ENCODE measurements at regions not wholly inside any gene's neighbourhood (a gene's known extent, or its start where the extent isn't known, plus 50 kb on each side); places are given as distances from the start of the nearest gene placed in this dataset.
"Not testable (repeated sequence)": the region's sequence is repeated elsewhere in the genome, so short reads cannot be mapped to it uniquely, and the experiment has no call there.

DNA sequence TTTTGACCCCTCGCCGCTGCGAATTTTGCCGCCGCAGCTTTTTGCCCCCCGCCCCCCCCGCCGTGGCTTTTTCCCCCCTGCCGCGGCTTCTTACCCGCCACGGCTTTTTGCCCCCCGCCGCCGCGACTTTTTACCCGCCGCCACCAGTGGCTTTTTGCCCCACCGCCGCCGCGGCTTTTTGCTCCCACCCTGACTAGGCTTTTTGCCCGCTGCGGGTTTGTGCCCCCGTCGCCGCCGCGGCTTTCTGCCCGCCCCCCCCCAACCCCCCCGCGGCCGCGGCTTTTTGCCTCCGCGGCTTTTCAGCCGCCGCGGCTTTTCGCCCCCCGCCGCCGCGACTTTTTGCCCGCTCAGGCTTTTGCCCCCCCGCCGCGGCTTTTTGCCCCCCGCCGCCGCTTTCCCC, 598.1 kb downstream of the GOLGA6L6 start:
- Mint-ChIP-seq H3K27me3 (no peaks in the 10 kb centered on the region), H3K27ac (no peak overlapping the region), H3K9me3 (ENCODE audit: insufficient read depth) (peaks cover 3% of the 10 kb centered on the region), H3K4me1 (no peaks in the 10 kb centered on the region), H3K4me3 (no peak overlapping the region)
- Histone ChIP-seq H3K4me3 (ENCODE audit: control extremely low read depth in 1 of 5, extremely low read depth in 1 of 5, insufficient read depth in 1 of 5, low read depth in 2 of 5, low read length in 4 of 5) (no peak overlapping the region), H2AFZ (ENCODE audit: insufficient read depth, low read depth, low read length, poor library complexity, severe bottlenecking) (no peak overlapping the region), H3K36me3 (replicated peaks in 1 of 2; ENCODE audit: control extremely low read depth in 1 of 2, control insufficient read depth in 1 of 2, extremely low read depth in 1 of 2, insufficient read depth in 2 of 2, low read length in 1 of 2) (no peaks in the 10 kb centered on the region), H3K79me2 (ENCODE audit: control insufficient read depth, insufficient read depth, low read length) (no peaks in the 10 kb centered on the region), H3K9ac (ENCODE audit: low read length) (no peak overlapping the region), H3K4me1 (ENCODE audit: control insufficient read depth in 2 of 2, insufficient read depth in 2 of 2, low read length in 2 of 2) (no peaks in the 10 kb centered on the region), H3K4me2 (replicated peaks; ENCODE audit: low read depth, low read length, poor library complexity, severe bottlenecking) (no peak overlapping the region), H3K27me3 (replicated peaks in 1 of 4; ENCODE audit: control extremely low read depth in 1 of 4, control insufficient read depth in 3 of 4, insufficient read depth in 4 of 4, low read length in 3 of 4) (peaks cover 0 to 10% (median 0%) of the 10 kb centered on the region in 4 experiments), H4K20me1 (ENCODE audit: control insufficient read depth, insufficient read depth, low read length, poor library complexity, severe bottlenecking) (no peaks in the 10 kb centered on the region), H3K27ac (ENCODE audit: low read length in 2 of 2) (no peak overlapping the region), H3K9me3 (ENCODE audit: control extremely low read depth in 1 of 3, control insufficient read depth in 2 of 3, insufficient read depth in 1 of 3, low read length in 2 of 3) (peaks cover 0 to 8% (median 0%) of the 10 kb centered on the region in 3 donors)
- POLR2A ChIA-PET = no interaction called here
- CTCF ChIA-PET = no interaction called here
- intact Hi-C loops (cut with micrococcal nuclease) = no loop called here
- WGBS (ENCODE audit: insufficient coverage) = 38% methylated on average over 19 of the region's 51 CpGs
- ATAC-seq (ENCODE audit: low read depth) (no peak), DNase-seq (no peak)
- no peak for TF ChIP-seq EZH2 (IDR thresholded peaks at IDR 0.05; ENCODE audit: borderline replicate concordance, insufficient read depth, low read depth, low read length, poor library complexity, severe bottlenecking)
- TF ChIP-seq, protein P1, sequence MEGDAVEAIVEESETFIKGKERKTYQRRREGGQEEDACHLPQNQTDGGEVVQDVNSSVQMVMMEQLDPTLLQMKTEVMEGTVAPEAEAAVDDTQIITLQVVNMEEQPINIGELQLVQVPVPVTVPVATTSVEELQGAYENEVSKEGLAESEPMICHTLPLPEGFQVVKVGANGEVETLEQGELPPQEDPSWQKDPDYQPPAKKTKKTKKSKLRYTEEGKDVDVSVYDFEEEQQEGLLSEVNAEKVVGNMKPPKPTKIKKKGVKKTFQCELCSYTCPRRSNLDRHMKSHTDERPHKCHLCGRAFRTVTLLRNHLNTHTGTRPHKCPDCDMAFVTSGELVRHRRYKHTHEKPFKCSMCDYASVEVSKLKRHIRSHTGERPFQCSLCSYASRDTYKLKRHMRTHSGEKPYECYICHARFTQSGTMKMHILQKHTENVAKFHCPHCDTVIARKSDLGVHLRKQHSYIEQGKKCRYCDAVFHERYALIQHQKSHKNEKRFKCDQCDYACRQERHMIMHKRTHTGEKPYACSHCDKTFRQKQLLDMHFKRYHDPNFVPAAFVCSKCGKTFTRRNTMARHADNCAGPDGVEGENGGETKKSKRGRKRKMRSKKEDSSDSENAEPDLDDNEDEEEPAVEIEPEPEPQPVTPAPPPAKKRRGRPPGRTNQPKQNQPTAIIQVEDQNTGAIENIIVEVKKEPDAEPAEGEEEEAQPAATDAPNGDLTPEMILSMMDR (IDR thresholded peaks at IDR 0.05) = no peak

DNA sequence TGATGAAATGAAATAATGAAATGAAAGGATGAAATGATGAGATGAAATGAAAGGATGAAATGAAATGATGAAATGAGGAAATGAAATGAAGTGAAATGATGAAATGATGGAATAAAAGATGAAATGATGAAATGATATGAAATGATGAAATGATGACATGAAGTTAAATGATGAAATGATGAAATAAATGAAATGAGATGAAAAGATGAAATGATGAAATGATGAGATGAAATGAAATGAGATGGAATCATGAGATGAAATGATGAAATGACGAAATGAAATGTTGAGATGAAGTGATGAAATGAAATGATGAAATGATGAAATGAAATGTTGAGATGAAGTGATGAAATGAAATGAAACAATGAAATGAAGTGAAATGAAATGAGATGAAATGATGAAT, 638.3 kb downstream of the GOLGA6L6 start:
- H3K27me3 Mint-ChIP-seq; H3K4me1 ChIP-seq (ENCODE audit: control insufficient read depth in 2 of 2, insufficient read depth in 2 of 2, low read length in 2 of 2); H3K27ac ChIP-seq (ENCODE audit: low read length in 2 of 2); H3K4me2 ChIP-seq (replicated peaks; ENCODE audit: low read depth, low read length, poor library complexity, severe bottlenecking); H3K4me1 Mint-ChIP-seq; H3K9ac ChIP-seq (ENCODE audit: low read length); H4K20me1 ChIP-seq (ENCODE audit: control insufficient read depth, insufficient read depth, low read length, poor library complexity, severe bottlenecking); DNase-seq; H3K27me3 ChIP-seq (replicated peaks in 1 of 4; ENCODE audit: control extremely low read depth in 1 of 4, control insufficient read depth in 3 of 4, insufficient read depth in 4 of 4, low read length in 3 of 4); H3K36me3 ChIP-seq (replicated peaks in 1 of 2; ENCODE audit: control extremely low read depth in 1 of 2, control insufficient read depth in 1 of 2, extremely low read depth in 1 of 2, insufficient read depth in 2 of 2, low read length in 1 of 2); H3K4me3 ChIP-seq (ENCODE audit: control extremely low read depth in 1 of 5, extremely low read depth in 1 of 5, insufficient read depth in 1 of 5, low read depth in 2 of 5, low read length in 4 of 5); CTCF ChIA-PET; ATAC-seq (ENCODE audit: low read depth); intact Hi-C loops (cut with micrococcal nuclease); POLR2A ChIA-PET; H3K4me3 Mint-ChIP-seq; H2AFZ ChIP-seq (ENCODE audit: insufficient read depth, low read depth, low read length, poor library complexity, severe bottlenecking); H3K27ac Mint-ChIP-seq; H3K9me3 ChIP-seq (ENCODE audit: control extremely low read depth in 1 of 3, control insufficient read depth in 2 of 3, insufficient read depth in 1 of 3, low read length in 2 of 3); H3K79me2 ChIP-seq (ENCODE audit: control insufficient read depth, insufficient read depth, low read length): not testable (repeated sequence)
- peaks cover 12% of the 10 kb centered on the region for H3K9me3 Mint-ChIP-seq (ENCODE audit: insufficient read depth)
- 53% methylated on average over 1 of the region's 1 CpG for WGBS (ENCODE audit: insufficient coverage)

DNA sequence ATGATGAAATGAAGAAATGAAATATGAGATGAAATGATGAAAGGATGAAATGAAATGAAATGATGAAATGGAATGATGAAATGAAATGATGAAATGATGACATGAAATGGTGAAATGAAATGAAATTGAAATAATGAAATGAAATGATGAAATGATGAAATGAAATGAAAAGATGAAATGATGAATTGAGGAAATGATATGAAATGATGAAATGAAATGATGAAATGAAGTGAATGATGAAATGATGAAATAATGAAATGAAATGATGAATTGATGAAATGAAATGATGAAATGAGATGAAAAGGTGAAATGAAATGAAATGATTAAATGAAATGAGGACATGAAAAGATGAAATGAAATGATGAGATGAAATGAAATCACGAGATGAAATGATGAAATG, 639.2 kb downstream of the GOLGA6L6 start:
- H3K9ac ChIP-seq (ENCODE audit: low read length); H3K4me3 ChIP-seq (ENCODE audit: control extremely low read depth in 1 of 5, extremely low read depth in 1 of 5, insufficient read depth in 1 of 5, low read depth in 2 of 5, low read length in 4 of 5); H3K4me2 ChIP-seq (replicated peaks; ENCODE audit: low read depth, low read length, poor library complexity, severe bottlenecking); H3K27ac Mint-ChIP-seq; CTCF ChIA-PET; H3K79me2 ChIP-seq (ENCODE audit: control insufficient read depth, insufficient read depth, low read length); DNase-seq; H2AFZ ChIP-seq (ENCODE audit: insufficient read depth, low read depth, low read length, poor library complexity, severe bottlenecking); H3K9me3 ChIP-seq (ENCODE audit: control extremely low read depth in 1 of 3, control insufficient read depth in 2 of 3, insufficient read depth in 1 of 3, low read length in 2 of 3); intact Hi-C loops (cut with micrococcal nuclease); H3K4me3 Mint-ChIP-seq; H3K27me3 ChIP-seq (replicated peaks in 1 of 4; ENCODE audit: control extremely low read depth in 1 of 4, control insufficient read depth in 3 of 4, insufficient read depth in 4 of 4, low read length in 3 of 4); H4K20me1 ChIP-seq (ENCODE audit: control insufficient read depth, insufficient read depth, low read length, poor library complexity, severe bottlenecking); H3K36me3 ChIP-seq (replicated peaks in 1 of 2; ENCODE audit: control extremely low read depth in 1 of 2, control insufficient read depth in 1 of 2, extremely low read depth in 1 of 2, insufficient read depth in 2 of 2, low read length in 1 of 2); POLR2A ChIA-PET; ATAC-seq (ENCODE audit: low read depth); H3K27ac ChIP-seq (ENCODE audit: low read length in 2 of 2); H3K27me3 Mint-ChIP-seq; H3K4me1 Mint-ChIP-seq; H3K4me1 ChIP-seq (ENCODE audit: control insufficient read depth in 2 of 2, insufficient read depth in 2 of 2, low read length in 2 of 2): not testable (repeated sequence)
- H3K9me3 Mint-ChIP-seq (ENCODE audit: insufficient read depth) = peaks cover 12% of the 10 kb centered on the region
- 75% methylated on average over 1 of the region's 1 CpG for WGBS (ENCODE audit: insufficient coverage)
